ENCODE measurements at regions not wholly inside any gene's neighbourhood (a gene's known extent, or its start where the extent isn't known, plus 50 kb on each side); places are given as distances from the start of the nearest gene placed in this dataset.

- BruUV-seq (replicated peaks), result no TSS peak
- CTCF ChIA-PET, result no interaction called here
- no peak for TF ChIP-seq REST (IDR thresholded peaks at IDR 0.05; ENCODE audit: insufficient read depth in 1 of 2, low read depth in 2 of 2, low read length in 1 of 2)
- TF ChIP-seq CTCF (IDR thresholded peaks at IDR 0.05), result no peak
- no peak for TF ChIP-seq POLR2AphosphoS5 (IDR thresholded peaks at IDR 0.05; ENCODE audit: low read depth, low read length)
- no peak for TF ChIP-seq TCF7L2 (IDR thresholded peaks at IDR 0.05; ENCODE audit: low read depth, low read length)
- no peak for TF ChIP-seq SIN3A (IDR thresholded peaks at IDR 0.05; ENCODE audit: borderline replicate concordance, insufficient read depth, low read depth, low read length)
- in situ Hi-C loops (cut with HindIII; ENCODE audit: low pct_unique_long_range_greater_than_20kb, low sequenced_read_pairs), result no loop called here
- DNase-seq (ENCODE audit: low read depth, low spot score) (no peak), ATAC-seq (no peak)
- intact Hi-C loops (cut with micrococcal nuclease; ENCODE audit: unreplicated experiment), result no loop called here
- Histone ChIP-seq H3K27me3 (ENCODE audit: control insufficient read depth, insufficient read depth, low read length) (no peaks in the 10 kb centered on the region), H3K27ac (ENCODE audit: low read length) (no peak overlapping the region), H3K9me3 (ENCODE audit: control insufficient read depth, insufficient read depth, low read depth, low read length) (no peaks in the 10 kb centered on the region), H3K4me3 (ENCODE audit: low read depth in 2 of 2, low read length in 2 of 2) (no peak overlapping the region), H3K4me1 (ENCODE audit: control insufficient read depth, insufficient read depth, low read length) (no peaks in the 10 kb centered on the region), H3K36me3 (ENCODE audit: control insufficient read depth, insufficient read depth, low read length) (no peaks in the 10 kb centered on the region)
- POLR2A ChIA-PET, result no interaction called here
These were observed 142.3 kb downstream of the KLF12 start for GRCh38 chr13:73991884-73992283.

GRCh38 chr13:73991384-73991783 is 142.8 kb downstream of the KLF12 start:
- BruUV-seq (replicated peaks), result no TSS peak
- CTCF ChIA-PET, result no interaction called here
- intact Hi-C loops (cut with micrococcal nuclease; ENCODE audit: unreplicated experiment) (no loop called here), in situ Hi-C loops (cut with HindIII; ENCODE audit: low pct_unique_long_range_greater_than_20kb, low sequenced_read_pairs) (no loop called here)
- DNase-seq (ENCODE audit: low read depth, low spot score) (no peak), ATAC-seq (no peak)
- no peak overlapping the region for H3K27ac ChIP-seq (ENCODE audit: low read length)
- TF ChIP-seq REST (IDR thresholded peaks at IDR 0.05; ENCODE audit: insufficient read depth in 1 of 2, low read depth in 2 of 2, low read length in 1 of 2) (no peak), POLR2AphosphoS5 (IDR thresholded peaks at IDR 0.05; ENCODE audit: low read depth, low read length) (no peak), CTCF (IDR thresholded peaks at IDR 0.05) (no peak), SIN3A (IDR thresholded peaks at IDR 0.05; ENCODE audit: borderline replicate concordance, insufficient read depth, low read depth, low read length) (no peak), TCF7L2 (IDR thresholded peaks at IDR 0.05; ENCODE audit: low read depth, low read length) (no peak)
- H3K27me3 ChIP-seq (ENCODE audit: control insufficient read depth, insufficient read depth, low read length), result no peaks in the 10 kb centered on the region
- H3K4me3 ChIP-seq (ENCODE audit: low read depth in 2 of 2, low read length in 2 of 2), result no peak overlapping the region
- POLR2A ChIA-PET, result no interaction called here
- H3K9me3 ChIP-seq (ENCODE audit: control insufficient read depth, insufficient read depth, low read depth, low read length), result no peaks in the 10 kb centered on the region
- no peaks in the 10 kb centered on the region for H3K36me3 ChIP-seq (ENCODE audit: control insufficient read depth, insufficient read depth, low read length)
- no peaks in the 10 kb centered on the region for H3K4me1 ChIP-seq (ENCODE audit: control insufficient read depth, insufficient read depth, low read length)
